SK-MEL-5 (cell line): ENCODE measurements at regions not wholly inside any gene's neighbourhood (a gene's known extent, or its start where the extent isn't known, plus 50 kb on each side); places are given as distances from the start of the nearest gene placed in this dataset.

Experiments used
- DNase-seq: peaks from one replicate; pipeline ENCODE4 v3.0.0-alpha.2; 2016; ENCODE audit warnings: low read depth, low spot score
- in situ Hi-C: cut with HindIII; loops from 2 replicates; pipeline ENCODE4 v1.10.0; 2016; ENCODE audit warnings: low sequenced_read_pairs, high pct_unique_total_duplicates, low pct_unique_long_range_greater_than_20kb

GRCh38 chr4:155569960-155570515 lies 96.6 kb upstream of the GUCY1A1 start:
- in situ Hi-C loops = no loop called here
- DNase-seq = no peak

- no peak for DNase-seq
- in situ Hi-C loops = no loop called here
These were observed 97.2 kb upstream of the GUCY1A1 start for GRCh38 chr4:155569471-155569870.

- DNase-seq = no peak
- in situ Hi-C loops = no loop called here
These were observed 97.9 kb upstream of the GUCY1A1 start for GRCh38 chr4:155568641-155569220.

GRCh38 chr4:155566354-155566753 lies 100.3 kb upstream of the GUCY1A1 start:
- in situ Hi-C loops = no loop called here
- DNase-seq = no peak

GRCh38 chr4:155565776-155566175 lies 100.9 kb upstream of the GUCY1A1 start:
- in situ Hi-C loops = no loop called here
- no peak for DNase-seq

DNA sequence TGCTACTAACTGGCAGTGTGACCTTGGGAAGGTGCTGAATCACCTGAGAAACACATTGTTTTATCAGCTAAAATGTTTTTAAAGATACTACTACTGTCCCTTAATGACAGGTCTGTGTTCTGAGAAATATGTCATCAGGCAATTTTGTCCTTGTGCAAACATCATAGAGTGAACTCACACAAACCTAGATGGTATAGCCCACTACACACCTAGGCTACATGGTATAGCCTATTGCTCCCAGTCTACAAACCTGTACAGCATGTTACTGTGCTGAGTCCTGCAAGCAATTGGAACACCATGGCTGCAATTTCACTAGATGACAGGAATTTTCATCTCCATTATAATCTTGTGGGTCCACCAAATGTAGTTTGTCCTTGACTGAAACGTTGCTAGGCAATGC lies 101.3 kb upstream of the GUCY1A1 start:
- no peak for DNase-seq
- in situ Hi-C loops = no loop called here

DNA sequence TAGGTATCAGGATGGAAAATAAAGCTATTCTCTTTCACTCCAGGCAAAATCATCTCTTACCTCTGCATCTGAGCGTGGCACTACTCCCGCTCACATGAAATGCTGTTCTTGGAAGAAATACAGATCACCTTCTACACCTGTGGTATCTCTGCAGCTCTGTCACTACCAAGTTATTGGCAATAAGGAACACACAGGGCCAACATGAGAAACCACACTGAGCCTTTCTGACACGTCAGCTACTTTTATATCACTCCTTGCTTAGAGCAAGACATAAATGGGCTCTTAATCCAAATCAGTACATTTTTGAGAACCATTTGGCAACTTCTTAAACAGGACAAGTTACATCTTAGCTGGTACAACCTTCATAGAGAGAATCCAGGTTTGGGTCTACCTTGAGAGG lies 101.8 kb upstream of the GUCY1A1 start:
- in situ Hi-C loops = no loop called here
- DNase-seq = no peak

DNA sequence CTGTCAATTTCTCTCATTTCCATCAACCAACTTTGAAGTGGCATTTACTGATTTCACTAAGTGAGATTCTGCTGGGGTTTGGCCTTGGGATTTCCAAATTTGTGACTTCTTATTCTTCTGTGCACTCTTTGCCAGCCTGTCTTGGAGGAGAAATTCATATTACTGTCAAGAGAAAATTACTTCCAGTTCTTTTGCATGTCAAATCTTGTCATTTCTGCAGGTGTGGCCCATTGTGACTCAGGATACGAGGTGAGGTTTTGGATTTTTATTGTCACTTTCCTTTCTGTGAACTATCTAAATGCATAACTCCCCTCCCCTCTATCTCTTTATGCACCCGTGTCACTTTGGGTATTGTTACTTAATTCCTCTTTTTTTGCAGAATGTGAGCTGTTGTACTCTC lies 102.6 kb upstream of the GUCY1A1 start:
- in situ Hi-C loops = no loop called here
- DNase-seq = no peak

DNA sequence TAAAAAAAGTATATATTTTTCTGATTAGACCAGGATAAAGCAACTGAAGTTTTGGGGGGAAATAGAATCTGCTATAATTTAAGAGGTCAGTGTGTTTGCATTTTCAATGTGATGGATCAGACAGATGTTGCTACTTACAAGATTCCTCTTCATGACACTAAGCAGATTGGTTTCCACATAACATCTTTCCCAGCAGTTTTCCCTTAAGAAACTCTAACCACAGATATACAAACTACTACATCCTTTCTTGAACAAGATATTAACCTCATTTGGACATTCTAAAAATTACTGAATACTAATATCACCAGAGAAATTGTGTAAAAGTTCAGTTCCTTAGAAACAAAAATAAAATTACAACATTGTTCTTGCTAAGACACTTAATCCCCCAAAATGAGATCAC lies 106.7 kb upstream of the GUCY1A1 start:
- in situ Hi-C loops = no loop called here
- DNase-seq = no peak

GRCh38 chr4:155552180-155552579 lies 114.5 kb upstream of the GUCY1A1 start:
- DNase-seq = no peak
- in situ Hi-C loops = no loop called here

DNA sequence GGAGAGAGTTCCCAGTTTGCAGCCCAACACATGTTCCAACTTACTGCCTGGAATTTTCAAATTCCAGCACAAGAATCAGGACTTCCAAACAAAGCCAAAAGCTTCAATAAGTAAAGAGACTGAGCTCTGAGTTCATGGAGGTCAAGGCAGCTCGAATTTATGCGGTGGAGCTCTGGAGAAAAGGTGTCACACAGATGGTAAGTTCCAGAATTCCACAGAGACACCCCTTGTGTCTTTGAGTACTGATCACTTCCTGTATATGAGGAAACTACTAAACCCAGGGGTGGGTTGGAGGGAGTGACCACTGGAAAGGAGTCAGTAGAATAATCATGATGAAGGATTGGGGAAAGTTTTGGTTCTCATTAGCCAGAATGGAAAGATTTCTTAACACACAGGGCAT lies 118.5 kb upstream of the GUCY1A1 start:
- DNase-seq = no peak
- in situ Hi-C loops = no loop called here

DNA sequence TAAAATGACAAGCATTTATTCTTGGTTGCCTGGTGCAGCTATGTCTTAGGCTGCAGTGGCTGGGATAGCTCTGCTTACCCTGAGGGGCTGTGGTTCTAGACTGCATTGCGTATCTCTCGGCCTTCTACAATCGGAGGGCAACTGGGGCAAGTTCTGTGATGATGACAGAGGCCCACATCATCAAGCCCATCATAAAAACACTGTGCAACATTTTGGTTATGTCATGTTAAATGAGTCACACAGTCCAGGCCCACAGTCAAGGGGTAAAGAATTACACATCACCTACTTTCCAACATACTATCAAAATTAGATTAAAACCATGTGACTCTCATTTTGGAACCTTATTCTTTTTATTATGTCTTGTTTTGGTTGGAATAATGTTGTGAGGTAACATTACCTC lies 120.2 kb upstream of the GUCY1A1 start:
- in situ Hi-C loops = no loop called here
- DNase-seq = no peak

- in situ Hi-C loops = no loop called here
- no peak for DNase-seq
These were observed 121.2 kb upstream of the GUCY1A1 start for GRCh38 chr4:155545456-155545855.

- no peak for DNase-seq
- in situ Hi-C loops = no loop called here
These were observed 122.1 kb upstream of the GUCY1A1 start for GRCh38 chr4:155544547-155544946.

DNA sequence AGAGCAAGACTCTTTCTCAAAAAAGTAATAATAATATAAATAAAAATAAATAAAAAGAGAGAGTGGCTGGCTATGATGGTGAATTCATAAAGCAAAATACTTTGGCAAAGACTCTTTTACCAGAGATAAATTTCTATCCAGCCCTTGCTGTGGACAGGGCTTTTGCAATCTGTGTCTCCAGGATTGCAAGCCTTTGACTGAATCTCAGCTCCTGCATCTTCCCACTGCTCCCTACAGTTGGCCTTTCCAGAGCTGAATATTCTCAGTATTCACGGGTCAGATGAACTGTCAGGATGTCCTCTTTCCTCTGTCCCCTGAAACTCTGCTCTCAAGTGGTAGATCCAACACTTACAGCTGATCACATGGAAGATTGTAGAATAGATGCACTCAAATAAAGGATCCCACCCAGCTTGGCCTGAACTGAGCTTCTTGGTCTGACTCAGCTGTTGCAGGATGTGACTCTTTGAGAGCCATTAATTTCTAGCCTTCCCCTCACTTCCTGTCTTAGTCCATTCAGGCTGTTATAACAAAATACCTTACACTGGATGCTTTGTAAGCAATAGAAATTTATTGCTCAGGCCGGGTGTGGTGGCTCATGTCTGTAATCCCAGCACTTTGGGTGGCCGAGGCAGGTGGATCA lies 123.4 kb upstream of the GUCY1A1 start:
- no peak for DNase-seq
- in situ Hi-C loops = no loop called here

GRCh38 chr4:155542415-155542814 lies 124.2 kb upstream of the GUCY1A1 start:
- in situ Hi-C loops = no loop called here
- no peak for DNase-seq

GRCh38 chr4:155541716-155542115 lies 124.9 kb upstream of the GUCY1A1 start:
- no peak for DNase-seq
- in situ Hi-C loops = no loop called here

GRCh38 chr4:155540698-155541097 lies 126.0 kb upstream of the GUCY1A1 start:
- in situ Hi-C loops = no loop called here
- DNase-seq = no peak

- no peak for DNase-seq
- in situ Hi-C loops = no loop called here
These were observed 126.9 kb upstream of the GUCY1A1 start for GRCh38 chr4:155539746-155540145.
